A673 (cell line): ENCODE measurements at regions not wholly inside any gene's neighbourhood (a gene's known extent, or its start where the extent isn't known, plus 50 kb on each side); places are given as distances from the start of the nearest gene placed in this dataset.

Experiments used
- BruUV-seq: library from RNA; stranded (reverse); fragments of 400-500 nt; replicated peaks from 2 replicates; lab custom pipeline; 2021; lab: Mats Ljungman, UMichigan
- CTCF ChIA-PET: fragments of 300-600 bp; sonication (Branson Sonifier 250); formaldehyde crosslinking; loops from one replicate; lab custom pipeline; 2022; ENCODE audit warnings: antibody characterized with exemption; lab: Charles Lee
- POLR2A ChIA-PET: fragments of 300-600 bp; sonication (Branson Sonifier 250); formaldehyde crosslinking; loops from one replicate; lab custom pipeline; 2022; ENCODE audit warnings: antibody characterized with exemption; ENCODE audit not compliant: low non-redundant PET; lab: Charles Lee
- DNase-seq: peaks from one replicate; pipeline ENCODE4 v3.0.0-alpha.2; 2015; ENCODE audit warnings: low spot score
- H3K27ac ChIP-seq: fragments of 200-600 bp; sonication (generic); 2 replicates; pipeline ENCODE4 v1.5.1; 2016; ENCODE audit warnings: mixed run types, low read depth, mild to moderate bottlenecking, mixed read lengths, antibody characterized with exemption, low read length; ENCODE audit not compliant: poor library complexity, severe bottlenecking
- H3K27me3 ChIP-seq: fragments of 200-600 bp; sonication (generic); replicated peaks from 2 replicates; pipeline ENCODE4 v1.6.1; 2017; ENCODE audit warnings: mixed run types, low read depth, mild to moderate bottlenecking, mixed read lengths, antibody characterized with exemption, low read length; ENCODE audit not compliant: insufficient read depth, poor library complexity
- H3K36me3 ChIP-seq: fragments of 200-600 bp; sonication (generic); 2 replicates; pipeline ENCODE4 v1.6.1; 2016; ENCODE audit warnings: mixed run types, mild to moderate bottlenecking, mixed read lengths, antibody characterized with exemption, low read length; ENCODE audit not compliant: insufficient read depth, poor library complexity, severe bottlenecking
- H3K4me1 ChIP-seq: fragments of 200-600 bp; sonication (generic); 2 replicates; pipeline ENCODE4 v1.6.1; 2017; ENCODE audit warnings: mixed run types, mild to moderate bottlenecking, mixed read lengths, antibody characterized with exemption, low read length; ENCODE audit not compliant: insufficient read depth, poor library complexity, severe bottlenecking
- H3K4me3 ChIP-seq: fragments of 200-600 bp; sonication (generic); 2 replicates; pipeline ENCODE4 v1.5.1; 2016; ENCODE audit warnings: low read depth, mixed run types, mild to moderate bottlenecking, mixed read lengths, low read length; ENCODE audit not compliant: poor library complexity, severe bottlenecking
- H3K9me3 ChIP-seq: fragments of 200-600 bp; sonication (generic); 2 replicates; pipeline ENCODE4 v1.6.1; 2016; ENCODE audit warnings: mixed run types, low read depth, mild to moderate bottlenecking, mixed read lengths, antibody characterized with exemption, low read length; ENCODE audit not compliant: poor library complexity, severe bottlenecking
- EZH2 ChIP-seq: fragments of 200-600 bp; sonication (generic); IDR thresholded peaks from 2 replicates; pipeline ENCODE4 v1.6.1; 2017; ENCODE audit warnings: borderline replicate concordance, low read depth, mild to moderate bottlenecking, mixed read lengths, antibody characterized with exemption, low read length; ENCODE audit not compliant: poor library complexity, severe bottlenecking
- intact Hi-C: fragments of 100-400 bp; cut with micrococcal nuclease; formaldehyde crosslinking; loops from one replicate; pipeline ENCODE4 v1.10.0; 2022; ENCODE audit not compliant: unreplicated experiment
- TF ChIP-seq, protein P1 (sequence below): fragments of 300-800, 200-600 bp; sonication (generic); conservative IDR thresholded peaks from 2 replicates; pipeline ENCODE4 v1.5.1; 2017; ENCODE audit warnings: low read depth, mild to moderate bottlenecking, antibody characterized with exemption, low read length, moderate library complexity, mixed read lengths

DNA sequence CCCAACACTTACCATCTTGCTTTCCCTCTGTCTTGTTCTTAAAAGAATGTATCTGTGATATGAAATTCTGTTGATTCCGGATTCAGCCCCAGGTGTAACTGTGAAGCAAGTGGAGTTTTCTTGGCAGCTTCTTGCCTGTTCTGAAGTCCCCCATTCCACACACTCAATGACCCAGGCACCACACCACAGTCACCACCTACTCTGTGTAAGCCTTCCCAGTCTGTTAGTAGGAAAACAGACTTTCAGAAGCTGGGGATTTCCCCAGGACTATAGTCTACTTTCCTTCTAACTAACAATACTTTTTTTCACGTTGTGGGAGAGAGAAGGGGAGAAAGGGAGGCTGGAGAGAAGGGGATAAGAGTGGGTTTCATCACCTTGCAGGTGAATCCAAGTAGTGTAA lies 299.1 kb upstream of the PROX1 start:
- no TSS peak for BruUV-seq
- Histone ChIP-seq H3K27me3 (no peaks in the 10 kb centered on the region), H3K36me3 (no peaks in the 10 kb centered on the region), H3K4me1 (no peaks in the 10 kb centered on the region), H3K27ac (no peak overlapping the region), H3K9me3 (no peaks in the 10 kb centered on the region), H3K4me3 (no peak overlapping the region)
- TF ChIP-seq EZH2: no peak
- TF ChIP-seq, protein P1, sequence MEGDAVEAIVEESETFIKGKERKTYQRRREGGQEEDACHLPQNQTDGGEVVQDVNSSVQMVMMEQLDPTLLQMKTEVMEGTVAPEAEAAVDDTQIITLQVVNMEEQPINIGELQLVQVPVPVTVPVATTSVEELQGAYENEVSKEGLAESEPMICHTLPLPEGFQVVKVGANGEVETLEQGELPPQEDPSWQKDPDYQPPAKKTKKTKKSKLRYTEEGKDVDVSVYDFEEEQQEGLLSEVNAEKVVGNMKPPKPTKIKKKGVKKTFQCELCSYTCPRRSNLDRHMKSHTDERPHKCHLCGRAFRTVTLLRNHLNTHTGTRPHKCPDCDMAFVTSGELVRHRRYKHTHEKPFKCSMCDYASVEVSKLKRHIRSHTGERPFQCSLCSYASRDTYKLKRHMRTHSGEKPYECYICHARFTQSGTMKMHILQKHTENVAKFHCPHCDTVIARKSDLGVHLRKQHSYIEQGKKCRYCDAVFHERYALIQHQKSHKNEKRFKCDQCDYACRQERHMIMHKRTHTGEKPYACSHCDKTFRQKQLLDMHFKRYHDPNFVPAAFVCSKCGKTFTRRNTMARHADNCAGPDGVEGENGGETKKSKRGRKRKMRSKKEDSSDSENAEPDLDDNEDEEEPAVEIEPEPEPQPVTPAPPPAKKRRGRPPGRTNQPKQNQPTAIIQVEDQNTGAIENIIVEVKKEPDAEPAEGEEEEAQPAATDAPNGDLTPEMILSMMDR: no peak
- ChIA-PET CTCF (no interaction called here), POLR2A (no interaction called here)
- DNase-seq: no peak
- intact Hi-C loops: no loop called here

DNA sequence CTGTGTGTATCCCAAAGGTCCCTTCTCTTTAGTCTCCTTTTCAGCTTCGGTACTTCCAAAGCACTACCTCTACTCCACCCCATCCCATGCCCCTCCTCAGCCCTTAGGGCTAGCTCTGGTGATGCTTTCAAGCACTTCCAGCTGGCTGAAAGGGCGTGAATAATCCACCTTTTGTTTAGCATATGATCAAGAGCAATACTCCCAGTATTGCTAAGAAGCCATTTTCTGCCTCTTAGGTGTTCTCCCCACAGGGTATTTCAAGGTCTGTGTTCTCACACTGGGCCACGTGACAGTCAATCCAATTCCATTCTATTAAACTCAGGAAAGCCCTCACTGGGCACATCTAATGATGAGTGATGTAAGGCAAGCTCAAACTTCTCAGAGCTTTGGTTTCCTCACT lies 298.5 kb upstream of the PROX1 start:
- intact Hi-C loops: no loop called here
- DNase-seq: no peak
- POLR2A ChIA-PET: no interaction called here
- no TSS peak for BruUV-seq
- no peak overlapping the region for H3K27ac ChIP-seq
- H3K4me3 ChIP-seq: no peak overlapping the region
- no peaks in the 10 kb centered on the region for H3K27me3 ChIP-seq
- TF ChIP-seq, protein P1: no peak
- TF ChIP-seq EZH2: no peak
- H3K9me3 ChIP-seq: no peaks in the 10 kb centered on the region
- no peaks in the 10 kb centered on the region for H3K36me3 ChIP-seq
- CTCF ChIA-PET: no interaction called here
- H3K4me1 ChIP-seq: no peaks in the 10 kb centered on the region

DNA sequence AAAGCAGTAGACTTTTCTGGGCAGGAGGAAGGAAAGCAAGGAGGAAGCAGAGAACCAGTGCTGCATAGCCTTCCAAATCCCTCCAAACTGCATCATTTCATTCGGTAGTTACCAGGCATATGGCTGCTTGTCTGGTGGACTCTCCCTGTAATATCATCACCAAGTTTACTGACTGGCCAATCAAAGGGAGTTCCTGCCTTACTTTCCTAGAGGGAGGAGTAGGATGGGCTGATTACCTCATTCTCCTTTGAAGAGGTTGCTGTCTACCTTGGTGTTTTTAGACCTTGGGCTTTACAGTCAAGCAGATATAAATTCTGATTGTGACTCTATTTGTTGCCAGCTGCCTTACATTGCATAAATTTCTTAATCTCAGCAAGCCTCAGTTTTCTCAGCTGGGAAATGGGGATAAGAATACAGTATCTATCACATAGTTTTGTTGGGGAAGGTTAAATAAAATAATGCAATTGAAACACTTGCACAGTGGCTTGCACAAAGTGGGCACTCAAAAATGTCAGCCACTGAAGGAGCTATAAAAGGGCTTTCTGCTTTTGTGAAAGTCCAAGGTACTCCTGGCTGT lies 297.3 kb upstream of the PROX1 start:
- Histone ChIP-seq H3K4me3 (no peak overlapping the region), H3K27me3 (no peaks in the 10 kb centered on the region), H3K27ac (no peak overlapping the region), H3K4me1 (no peaks in the 10 kb centered on the region), H3K9me3 (no peaks in the 10 kb centered on the region), H3K36me3 (no peaks in the 10 kb centered on the region)
- no TSS peak for BruUV-seq
- intact Hi-C loops: no loop called here
- POLR2A ChIA-PET: no interaction called here
- no peak for DNase-seq
- CTCF ChIA-PET: no interaction called here
- no peak for TF ChIP-seq EZH2
- TF ChIP-seq, protein P1: no peak
